ENCODE measurements at regions not wholly inside any gene's neighbourhood (a gene's known extent, or its start where the extent isn't known, plus 50 kb on each side); places are given as distances from the start of the nearest gene placed in this dataset.

DNA sequence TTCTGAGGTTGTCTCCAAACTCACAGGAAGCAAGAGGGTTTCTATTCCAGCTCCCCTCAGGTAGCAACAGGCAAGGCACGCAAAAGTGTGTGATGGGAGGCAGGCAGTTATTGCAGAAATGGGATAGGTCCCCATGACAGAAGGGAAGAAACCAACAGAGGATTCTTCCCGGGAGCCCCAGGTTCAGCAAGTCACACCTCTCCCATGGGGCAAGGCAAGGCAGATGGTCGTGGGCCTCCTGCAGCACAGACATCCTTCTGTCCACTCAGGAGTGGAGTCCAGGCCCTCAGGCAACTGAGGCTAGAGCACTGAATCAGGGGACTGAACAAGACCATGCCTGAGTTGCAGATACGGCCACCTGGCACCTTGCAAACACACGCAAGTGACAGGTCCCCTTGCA is 424.9 kb upstream of the IRX4 start:
- no peak for DNase-seq (ENCODE audit: low read depth in 2 of 3, low spot score in 2 of 3)

DNA sequence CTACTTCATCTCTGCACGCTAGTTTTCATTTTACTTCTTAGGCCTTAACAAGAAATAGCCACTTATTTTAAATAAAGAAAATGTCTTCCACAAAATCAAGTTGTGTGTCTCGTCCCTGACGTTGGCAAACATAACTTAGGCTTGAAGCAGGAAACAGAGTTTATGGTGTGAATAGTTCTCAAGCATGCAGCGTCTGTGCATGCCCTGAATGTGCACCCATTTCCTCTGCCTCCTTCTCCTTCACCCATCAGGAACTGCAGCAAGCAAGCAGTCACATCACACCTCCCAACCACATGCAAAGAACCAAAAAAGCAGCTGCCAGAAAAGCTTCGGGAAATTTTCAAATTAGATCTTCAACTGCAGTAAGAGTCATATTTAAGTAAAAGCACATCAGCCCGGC is 424.0 kb upstream of the IRX4 start:
- no peak for DNase-seq (ENCODE audit: low read depth in 2 of 3, low spot score in 2 of 3)

DNA sequence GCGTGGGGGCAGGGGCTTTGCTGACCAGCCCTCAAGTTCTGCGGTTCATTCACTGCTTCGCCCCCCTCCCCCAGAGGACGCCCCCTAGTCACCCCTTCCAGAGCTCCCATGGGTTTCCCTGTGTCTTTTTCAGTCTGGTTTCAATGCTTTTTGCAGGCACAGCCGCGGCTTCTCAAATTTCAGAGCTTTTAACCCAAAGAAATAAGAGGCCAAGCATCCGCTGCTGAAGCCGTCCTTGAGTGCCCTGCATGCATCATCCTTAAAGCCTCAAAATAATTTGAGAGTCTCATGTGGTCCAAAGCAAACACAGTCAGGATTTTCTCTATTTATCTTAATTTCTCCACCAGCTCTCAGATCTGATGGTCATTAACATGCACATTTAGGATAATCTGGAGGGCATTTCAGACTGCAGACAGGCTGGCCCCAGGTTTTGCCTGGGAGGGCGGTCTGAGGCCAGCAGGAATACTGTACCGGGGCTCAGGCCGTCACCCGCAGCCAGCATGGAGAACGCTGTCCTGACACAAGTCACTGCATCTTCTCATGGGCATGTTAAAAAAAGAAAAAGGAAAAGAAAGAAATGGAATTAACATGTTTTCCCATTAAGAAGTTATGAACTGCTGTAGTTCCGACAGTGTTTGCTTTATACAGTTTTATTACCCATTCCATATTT is 420.8 kb upstream of the IRX4 start:
- no peak for DNase-seq (ENCODE audit: low read depth in 2 of 3, low spot score in 2 of 3)

DNA sequence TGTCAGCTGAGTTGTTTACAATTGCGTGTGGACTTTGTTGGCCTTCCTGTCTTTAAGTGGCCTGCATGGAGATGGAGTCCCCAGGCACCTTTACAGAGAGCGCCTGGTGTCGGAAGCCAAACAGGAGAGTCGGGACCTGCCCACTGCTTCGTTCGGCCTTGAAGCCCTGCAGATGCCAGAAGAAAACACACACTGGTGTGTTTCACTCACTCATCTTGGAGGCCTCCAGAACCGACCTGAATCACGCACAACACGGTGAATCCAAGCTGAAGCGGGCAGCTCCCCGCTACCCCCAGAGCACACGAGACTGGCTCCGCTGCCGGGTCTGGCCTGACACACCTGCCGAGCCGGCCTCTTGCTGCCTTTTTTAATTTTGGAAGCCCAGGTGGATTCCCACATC is 419.4 kb upstream of the IRX4 start:
- DNase-seq (ENCODE audit: low read depth in 2 of 3, low spot score in 2 of 3) = no peak

DNA sequence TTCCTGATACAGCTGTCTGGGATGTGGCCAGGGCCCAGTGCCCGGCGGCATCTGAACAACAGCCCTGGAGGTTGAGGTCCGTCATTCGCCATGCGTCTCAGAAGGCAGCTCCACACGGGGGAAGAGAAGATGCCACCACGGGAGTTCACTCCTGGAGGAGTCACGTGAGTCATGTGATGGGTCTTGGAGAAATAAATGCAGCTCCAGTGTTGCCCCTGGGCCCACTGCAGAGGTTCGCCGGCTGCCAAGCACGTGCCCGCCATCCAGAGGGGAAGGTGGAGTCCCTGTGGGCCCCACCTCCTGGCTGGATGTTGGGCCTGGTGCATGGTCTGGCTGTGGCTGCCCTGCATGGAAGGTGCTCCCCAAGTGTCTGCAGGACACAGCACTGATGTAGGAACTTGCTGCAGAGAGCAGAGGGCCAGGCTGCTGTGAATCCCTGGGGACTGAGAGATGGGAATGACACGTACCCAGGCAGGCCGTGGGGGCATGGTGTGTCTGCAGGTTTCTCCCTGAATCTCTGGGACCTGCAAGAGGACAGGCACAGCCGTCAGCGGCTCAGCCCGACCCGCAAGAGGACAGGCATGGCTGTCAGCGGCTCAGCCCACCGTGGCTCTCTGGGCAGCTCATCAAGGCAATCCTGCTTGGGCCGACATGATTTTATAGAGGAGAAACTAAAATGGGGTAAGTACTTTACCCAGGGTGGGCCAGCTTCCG is 418.3 kb upstream of the IRX4 start:
- no peak for DNase-seq (ENCODE audit: low read depth in 2 of 3, low spot score in 2 of 3)

DNA sequence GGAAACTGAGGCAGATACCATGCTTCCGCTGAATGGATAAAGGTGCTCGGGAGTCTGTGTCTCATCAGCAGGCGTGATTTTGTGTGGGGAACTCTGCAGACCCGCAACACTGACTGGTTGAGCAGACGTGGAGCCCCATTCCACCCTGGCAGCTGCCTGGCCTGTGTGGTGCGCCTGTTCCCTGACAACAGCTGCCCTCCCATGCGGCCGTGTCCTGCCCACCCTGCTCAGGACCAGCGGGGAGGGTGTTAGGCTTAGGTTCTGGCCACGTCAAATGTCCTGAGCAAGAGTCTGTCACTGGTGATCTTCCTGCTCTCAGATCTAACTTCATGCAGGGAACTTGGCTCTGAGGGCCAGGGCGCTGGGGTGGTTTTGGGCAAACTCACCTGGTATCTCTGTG is 417.7 kb upstream of the IRX4 start:
- no peak for DNase-seq (ENCODE audit: low read depth in 2 of 3, low spot score in 2 of 3)

DNA sequence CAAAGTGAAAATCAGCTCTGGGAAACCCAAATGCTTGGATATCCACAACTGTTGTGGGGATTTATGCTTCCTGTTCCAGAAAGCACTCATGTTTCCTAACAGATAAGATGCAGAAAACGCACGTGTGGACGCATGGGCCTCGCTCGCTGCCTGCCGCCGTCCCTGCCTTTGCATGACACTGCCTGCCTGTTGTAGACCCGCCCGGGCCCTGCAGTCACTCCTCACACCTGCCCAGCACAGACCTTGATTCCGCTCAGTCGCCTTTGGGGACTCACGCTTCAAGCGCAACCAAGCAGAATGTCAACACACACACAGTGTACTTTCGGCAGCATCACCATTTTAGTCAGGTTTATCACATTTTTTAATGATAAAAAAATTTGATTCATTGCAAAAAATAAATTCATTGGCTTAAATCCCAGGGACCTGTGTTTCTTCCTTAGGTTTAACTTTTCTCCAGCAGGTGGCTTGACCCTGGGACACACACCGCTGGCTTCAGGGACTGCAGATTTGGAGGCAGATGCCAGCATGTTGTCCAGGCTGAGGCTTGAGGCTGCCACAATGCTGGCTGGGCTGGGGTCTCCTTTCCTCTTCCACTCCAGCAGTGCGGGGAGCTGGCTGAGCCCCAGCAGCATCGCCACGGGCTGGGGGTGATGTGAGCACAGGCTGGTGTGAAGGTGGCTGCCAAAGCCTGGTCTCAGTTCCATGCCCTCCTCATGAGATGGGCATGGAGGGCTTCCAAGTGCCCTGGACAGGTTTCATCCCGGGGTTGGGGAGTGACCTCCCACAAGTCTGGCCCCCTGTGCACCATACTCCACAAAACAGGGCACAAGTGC is 416.9 kb upstream of the IRX4 start:
- no peak for DNase-seq (ENCODE audit: low read depth in 2 of 3, low spot score in 2 of 3)

DNA sequence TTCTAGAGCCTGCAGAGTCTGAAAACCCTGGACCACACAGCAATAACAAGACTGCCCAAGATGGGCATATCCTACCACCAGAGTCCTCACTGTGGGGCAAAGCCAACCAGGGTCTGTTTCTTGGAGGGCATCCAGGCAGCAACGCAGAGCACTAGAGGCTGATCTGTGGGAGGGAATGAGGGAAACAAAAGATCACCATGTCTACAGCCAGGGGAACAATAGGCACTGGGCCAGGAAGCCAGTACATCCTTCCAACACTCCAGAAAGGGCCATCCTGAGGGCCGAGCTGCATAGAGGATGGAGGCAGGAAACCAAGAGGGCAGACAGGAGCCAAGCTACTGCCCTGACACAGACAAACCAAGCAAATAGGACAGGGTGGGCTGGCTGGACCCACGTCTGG is 416.1 kb upstream of the IRX4 start:
- no peak for DNase-seq (ENCODE audit: low read depth in 2 of 3, low spot score in 2 of 3)

DNA sequence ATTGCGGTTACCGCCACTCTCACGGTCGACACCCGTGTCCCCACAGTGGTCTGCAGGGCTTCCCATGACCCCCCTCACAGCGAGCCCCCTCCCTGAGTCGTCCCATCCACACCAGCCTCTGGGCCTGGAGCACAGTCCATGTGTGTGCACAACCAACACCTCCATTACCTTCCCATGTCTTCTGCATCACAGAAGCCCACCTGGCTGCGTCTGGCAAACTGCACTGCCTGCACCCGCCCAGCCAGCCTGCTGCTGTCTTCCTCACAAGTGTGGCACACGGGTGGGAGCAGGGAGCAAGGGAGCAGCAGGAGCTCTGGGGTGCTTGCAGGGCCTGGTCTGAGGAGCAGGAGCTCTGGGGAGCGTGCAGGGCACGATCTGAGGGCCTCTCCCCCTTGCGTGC is 415.3 kb upstream of the IRX4 start:
- no peak for DNase-seq (ENCODE audit: low read depth in 2 of 3, low spot score in 2 of 3)

DNA sequence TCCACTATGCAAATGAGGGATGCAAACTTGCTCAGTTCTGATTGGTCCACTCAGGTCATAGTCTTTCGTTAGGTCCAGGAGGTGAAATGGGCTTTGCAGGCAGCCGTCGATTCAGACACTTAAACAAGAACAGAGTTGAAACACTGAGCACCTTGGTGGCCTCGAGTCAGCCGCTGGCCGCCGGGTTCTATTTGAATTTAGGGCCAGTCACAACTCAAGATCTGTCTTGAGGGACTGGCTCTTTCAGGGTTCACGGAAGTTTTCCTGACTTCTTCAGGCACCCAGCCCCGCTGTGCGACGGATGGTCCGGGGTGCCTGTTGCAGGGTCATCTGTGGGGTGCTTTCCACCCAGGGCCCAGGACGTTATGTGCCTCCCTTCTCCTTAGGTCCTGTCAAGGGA is 412.8 kb upstream of the IRX4 start:
- no peak for DNase-seq (ENCODE audit: low read depth in 2 of 3, low spot score in 2 of 3)

DNA sequence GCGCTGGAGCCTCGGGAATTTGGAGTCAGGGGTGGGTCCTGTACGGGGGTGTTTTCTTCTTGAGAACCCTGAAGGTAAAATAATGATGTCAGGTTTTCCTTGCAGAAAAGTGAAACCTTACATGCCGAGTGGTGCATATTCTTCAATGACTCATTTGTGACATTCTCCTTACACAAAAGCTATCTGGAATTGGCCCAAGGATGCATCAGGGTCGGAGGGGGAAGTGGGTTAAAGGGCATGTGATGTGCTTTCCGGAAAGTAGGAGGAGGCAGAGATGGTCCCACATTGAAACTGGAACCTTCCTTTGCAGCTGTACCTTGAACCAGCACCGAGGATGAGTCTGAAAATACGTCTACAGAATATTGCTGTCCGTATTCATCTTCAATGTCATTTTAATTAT is 411.2 kb upstream of the IRX4 start:
- no peak for DNase-seq (ENCODE audit: low read depth in 2 of 3, low spot score in 2 of 3)

DNA sequence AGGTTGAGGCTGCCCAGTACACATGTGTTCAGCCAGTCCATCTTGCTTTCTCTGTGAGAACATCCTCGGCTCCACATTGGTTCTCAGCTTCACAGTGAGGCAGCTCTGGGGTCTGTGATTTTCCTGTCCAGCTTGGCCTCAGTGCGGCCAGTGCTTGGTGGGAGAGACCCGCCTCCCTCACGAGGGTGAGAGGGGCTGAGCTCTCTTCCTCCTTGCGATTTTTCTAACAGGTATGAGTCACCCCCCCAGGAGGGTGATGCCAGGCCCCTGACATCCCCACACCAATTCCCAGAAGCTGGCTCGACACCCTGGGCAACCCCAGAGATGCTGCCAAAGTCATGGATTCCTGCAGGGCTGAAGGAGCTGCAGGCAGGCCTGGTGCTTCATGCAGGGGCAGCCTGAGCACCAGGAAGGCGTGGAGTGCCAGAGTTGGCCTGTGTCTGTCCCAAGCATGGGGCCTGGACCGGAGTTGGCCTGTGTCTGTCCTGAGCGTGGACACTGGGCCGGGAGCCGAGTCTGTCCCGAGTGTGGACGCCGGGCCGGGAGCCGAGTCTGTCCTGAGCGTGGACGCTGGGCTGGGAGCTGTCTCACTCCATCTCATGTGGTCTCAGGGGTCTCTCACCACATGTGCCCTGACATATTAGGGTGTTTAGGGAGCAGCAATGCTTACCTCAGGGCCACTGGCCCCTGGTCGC is 408.6 kb upstream of the IRX4 start:
- no peak for DNase-seq (ENCODE audit: low read depth in 2 of 3, low spot score in 2 of 3)

DNA sequence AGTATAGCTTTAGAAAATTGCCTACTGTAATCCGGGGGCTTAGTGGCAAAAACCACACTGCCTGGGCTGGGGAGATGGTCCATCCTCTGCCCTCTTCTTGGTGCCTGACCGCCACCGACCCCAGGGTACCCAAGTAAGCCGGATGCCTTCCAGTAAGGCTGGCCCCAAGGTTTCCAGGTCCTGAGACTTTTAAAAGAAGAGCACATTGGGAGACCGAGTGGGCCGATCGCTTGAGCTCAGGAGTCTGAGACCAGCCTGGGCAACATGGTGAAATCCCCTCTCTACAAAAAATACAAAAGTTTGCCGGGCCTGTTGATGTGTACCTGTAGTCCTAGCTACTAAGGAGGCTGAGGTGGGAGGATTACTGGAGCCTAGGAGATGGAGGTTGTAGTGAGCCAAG is 406.7 kb upstream of the IRX4 start:
- no peak for DNase-seq (ENCODE audit: low read depth in 2 of 3, low spot score in 2 of 3)

DNA sequence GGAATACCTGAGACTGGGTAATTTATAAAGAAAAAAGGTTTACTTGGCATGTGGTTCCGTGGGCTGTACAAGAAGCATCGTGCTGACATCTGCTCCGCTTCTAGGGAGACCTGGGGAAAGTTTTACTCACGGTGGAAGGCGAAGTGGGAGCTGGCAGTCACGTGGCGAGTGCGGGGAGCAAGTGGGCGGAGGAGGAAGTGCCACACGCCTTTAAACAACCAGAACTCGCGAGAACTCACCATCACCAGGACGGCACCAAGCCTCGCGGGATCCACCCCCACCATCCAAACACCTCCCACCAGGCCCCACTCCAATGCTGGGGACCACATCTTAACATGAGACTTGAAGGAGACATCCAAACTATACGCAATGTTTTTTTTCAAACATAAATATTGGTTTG is 406.2 kb upstream of the IRX4 start:
- DNase-seq (ENCODE audit: low read depth in 2 of 3, low spot score in 2 of 3) = no peak

DNA sequence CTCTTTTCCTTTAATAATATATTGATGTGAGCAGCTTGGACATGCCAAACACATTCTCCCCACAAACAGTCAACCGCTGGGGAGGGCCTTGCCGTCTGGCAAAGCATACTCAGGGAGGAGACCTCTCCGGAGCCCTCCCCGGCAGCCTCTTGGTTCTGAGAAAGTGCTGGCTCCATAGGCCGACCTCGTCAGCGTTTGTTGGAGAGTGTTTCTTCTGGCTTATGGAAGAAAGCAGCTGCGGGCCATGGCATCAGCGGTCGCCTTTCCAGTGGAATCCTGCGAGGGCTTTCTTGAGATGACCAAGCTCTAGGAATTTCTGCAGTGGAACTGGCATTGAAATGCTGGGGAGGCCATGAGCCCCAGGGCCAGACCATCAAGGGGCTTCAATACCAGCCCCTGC is 405.7 kb upstream of the IRX4 start:
- DNase-seq (ENCODE audit: low read depth in 2 of 3, low spot score in 2 of 3) = no peak

DNA sequence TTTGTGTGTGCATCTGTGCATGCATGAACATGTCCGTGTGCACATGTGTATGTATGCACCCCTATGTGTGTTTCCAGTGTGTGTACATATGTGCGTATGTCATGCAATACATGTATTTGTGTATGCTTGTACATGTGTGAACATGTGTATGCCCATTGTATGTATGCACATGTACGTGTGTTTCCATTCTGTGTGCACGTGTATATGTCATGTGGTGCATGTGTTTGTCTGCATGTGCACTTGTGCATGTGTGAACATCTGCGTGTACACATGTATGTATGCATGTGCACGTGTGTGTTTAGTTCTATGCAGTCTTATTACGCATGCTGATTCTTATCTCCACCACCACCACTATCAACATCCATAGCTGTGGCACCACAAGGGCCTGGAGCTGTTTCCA is 403.5 kb upstream of the IRX4 start:
- no peak for DNase-seq (ENCODE audit: low read depth in 2 of 3, low spot score in 2 of 3)

DNA sequence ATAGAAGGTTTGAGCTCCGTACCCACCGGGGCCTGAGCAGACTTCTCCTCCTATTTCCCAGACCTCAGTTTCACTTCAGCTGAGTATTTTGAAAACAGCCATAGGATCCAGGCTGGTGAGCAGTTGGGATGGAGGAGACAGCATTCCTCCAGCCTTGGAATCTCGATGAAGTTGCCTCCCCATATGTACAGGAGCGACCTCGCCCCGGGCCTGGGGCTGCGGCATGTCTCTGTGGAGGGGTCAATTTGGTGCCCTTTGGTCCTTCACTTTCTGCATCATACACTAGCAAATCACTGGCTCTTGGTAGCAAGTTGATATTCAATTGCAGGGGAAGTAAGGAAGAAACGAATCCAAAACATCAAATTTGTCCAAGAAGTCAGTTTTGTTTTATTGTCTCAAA is 402.0 kb upstream of the IRX4 start:
- no peak for DNase-seq (ENCODE audit: low read depth in 2 of 3, low spot score in 2 of 3)

DNA sequence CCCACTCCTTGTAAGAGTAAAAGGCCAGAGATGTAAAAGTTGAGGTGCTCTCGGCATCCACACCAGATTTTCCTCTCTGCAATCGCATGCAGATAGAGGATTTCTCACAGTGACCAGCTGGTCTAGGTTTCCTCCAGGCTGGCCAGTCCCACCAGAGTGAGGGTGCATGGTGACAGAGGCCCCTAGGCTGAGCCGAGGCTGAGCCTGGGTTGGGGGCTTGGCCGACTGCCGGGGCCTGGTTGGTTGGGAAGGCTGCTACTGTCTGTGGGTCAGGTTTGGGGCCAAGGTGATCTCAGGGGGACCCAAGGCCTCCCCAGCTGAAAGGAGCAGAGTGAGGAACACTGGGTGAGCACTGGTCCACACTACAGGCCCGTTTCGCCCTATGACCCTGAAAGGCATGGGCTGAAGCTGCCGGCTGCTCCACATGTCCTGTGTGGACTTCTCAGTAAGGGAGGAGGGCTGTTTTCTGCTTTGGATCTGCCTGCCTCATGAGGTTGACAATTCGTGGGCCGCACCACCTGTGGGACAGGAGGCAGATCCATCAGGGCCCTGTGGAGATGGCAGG is 400.8 kb upstream of the IRX4 start:
- DNase-seq (ENCODE audit: low read depth in 2 of 3, low spot score in 2 of 3) = no peak

DNA sequence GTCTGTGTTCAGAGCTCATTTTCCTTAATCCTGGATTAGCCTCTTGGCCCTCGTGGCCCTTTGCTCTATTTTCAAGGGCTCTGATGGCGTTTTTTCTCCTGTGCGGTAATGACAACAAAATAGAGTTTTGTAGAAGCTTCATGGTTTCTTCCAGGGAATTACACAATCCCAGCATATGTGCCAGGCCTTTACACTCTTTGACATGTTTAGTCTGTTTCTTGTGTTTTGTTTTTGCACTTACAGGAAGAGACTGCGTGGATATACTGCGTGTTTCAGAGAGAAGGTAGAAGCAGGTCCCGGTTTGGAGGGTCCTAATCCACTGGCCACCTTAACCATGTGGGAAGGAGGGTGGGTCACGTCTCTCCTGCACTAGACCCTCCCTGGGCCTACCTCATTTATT is 400.2 kb upstream of the IRX4 start:
- no peak for DNase-seq (ENCODE audit: low read depth in 2 of 3, low spot score in 2 of 3)

DNA sequence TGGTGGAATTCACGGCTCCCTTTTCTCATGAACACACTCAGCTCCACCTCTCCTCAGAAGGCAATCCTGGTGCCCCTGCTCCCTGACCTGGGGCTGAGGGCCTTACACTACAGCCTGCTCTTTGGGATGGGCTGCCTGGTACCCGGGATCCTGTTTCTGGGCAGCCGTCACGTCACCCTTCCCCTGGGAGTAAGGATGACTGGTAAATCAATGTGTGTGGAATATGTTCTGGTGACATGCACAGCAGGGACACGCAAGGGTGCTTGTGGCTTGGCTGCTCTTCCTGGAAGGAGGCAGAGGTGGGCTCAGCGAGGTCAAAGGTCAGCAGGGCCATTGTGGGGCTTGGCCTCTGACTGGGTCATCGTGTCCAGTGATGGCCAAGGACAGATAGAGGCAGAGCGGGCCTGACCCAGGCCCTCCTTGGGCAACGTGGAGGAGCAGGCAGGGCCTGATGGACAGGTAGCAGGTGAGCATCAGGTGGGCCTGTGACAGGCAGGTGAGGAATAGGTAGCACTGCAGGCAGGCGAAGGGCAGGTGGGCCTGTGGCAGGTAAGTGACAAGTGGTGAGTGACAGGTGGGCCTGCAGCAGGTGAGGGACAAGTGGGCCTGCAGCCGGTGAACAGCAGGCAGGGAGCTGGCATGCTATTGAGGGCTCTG is 399.4 kb upstream of the IRX4 start:
- DNase-seq (ENCODE audit: low read depth in 2 of 3, low spot score in 2 of 3) = no peak

DNA sequence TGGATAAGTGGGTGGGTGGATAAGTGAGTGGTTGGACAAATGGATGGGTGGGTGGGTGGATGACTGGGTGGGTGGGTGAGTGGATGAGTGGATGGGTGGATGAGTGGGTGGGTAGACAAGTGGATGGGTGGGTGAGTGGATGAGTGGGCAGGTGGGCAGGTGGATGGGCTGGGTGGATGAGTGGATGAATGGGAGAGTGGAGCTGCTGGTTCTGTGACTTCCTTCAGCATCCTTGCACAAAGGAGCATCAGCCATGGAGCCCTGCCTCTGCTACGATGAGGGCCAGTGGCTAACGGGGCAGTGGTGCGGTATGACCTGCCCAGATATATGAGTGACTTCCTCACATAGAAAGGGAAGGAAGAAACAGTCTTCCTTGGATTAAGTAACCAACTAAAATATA is 398.7 kb upstream of the IRX4 start:
- no peak for DNase-seq (ENCODE audit: low read depth in 2 of 3, low spot score in 2 of 3)
